ENCODE measurements at regions not wholly inside any gene's neighbourhood (a gene's known extent, or its start where the extent isn't known, plus 50 kb on each side); places are given as distances from the start of the nearest gene placed in this dataset.
"Not testable (repeated sequence)": the region's sequence is repeated elsewhere in the genome, so short reads cannot be mapped to it uniquely, and the experiment has no call there.

DNA sequence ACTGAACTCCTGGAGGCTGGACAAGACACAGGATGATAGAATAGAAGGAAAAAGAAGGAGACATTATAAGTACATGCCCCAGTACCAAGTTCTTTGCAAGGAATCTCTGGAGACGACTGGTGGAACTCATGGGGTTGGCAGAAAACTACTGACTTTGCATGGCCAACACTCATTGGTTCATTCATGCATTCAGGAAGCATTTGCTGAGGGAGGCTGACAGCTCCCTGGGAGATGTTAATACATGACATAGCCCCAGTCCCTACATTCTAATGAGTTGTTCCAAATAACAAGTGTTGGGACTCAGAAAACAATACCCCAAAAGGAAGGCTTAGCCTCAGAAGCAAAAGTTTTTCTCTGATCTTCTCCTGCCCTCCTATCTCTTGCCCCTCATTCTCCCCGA, 172.8 kb upstream of the IRF2BP2 start:
- peak in 2 of 56 donors; percentile 27 to 32 for DNase-seq

DNA sequence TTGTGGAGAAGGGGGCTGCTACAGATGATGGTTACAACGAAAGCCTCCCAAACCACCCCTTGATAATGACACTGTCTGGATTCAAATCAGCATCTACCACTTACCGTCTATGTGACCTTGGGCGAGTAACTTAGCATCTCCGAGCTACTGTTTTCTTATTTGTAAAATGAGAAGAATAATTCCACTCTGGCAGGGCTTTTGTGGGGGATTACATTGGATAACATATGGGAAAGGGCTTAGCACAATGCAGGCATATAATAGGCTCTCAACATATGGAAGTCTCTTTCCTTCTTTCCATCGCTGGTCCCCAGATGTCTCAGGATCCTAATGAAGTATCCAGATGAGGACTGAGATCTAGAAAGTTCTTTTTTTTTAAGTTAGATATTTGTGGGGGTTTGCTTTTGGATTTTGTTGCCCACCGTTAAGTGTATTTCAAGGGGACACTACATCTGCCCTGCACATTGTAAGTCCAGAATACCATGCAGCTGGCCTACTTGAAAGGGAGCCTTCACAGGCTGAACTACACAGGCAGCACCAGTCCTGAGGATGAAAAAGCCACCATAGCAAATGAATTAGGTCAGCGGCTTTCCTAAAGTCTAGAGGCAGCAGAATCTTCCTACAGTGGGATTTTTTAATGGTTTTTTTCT, 172.2 kb upstream of the IRF2BP2 start:
- peak in 1 of 56 donors; percentile 18 for DNase-seq

DNA sequence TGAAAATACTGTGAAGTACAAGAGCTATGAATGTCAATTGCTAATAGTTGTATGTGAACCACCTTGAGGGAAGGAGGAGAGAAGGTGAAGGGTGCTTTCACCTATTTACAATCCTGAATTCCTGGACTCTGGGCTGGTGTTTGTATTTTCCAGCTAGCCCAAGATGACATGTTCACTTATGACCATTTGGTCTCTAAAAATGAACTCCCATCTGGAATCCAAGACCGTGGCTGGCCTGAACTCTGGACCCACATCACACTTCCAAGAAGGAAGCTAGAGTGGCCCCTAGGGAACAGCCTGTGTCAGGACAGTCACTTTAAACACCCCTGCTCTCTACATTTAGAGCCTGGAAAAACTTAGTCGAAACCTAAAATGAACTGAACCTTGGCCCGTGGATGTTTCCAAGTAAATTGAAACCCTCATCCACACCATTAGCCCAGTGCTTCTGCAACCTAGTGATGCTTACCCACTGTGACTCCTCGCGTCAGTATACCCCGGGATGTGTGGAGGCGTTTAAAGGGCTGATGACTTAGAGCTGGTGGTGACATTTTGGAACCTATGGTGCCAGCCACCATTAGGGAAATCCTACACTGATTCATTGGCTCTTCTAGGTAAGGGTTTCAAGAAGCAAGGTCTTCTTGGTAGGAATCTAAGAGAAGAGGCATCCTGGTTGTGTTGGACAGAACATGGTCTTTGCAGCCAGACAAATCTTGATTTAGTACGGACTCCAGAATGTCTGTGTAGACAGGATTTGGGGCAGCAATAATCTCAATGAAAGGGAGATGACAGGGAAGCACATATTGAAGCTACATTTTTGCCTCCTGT, 171.5 kb upstream of the IRF2BP2 start:
- no peak for DNase-seq

- DNase-seq: no peak
These were observed 170.7 kb upstream of the IRF2BP2 start for GRCh38 chr1:234780531-234781162.

DNA sequence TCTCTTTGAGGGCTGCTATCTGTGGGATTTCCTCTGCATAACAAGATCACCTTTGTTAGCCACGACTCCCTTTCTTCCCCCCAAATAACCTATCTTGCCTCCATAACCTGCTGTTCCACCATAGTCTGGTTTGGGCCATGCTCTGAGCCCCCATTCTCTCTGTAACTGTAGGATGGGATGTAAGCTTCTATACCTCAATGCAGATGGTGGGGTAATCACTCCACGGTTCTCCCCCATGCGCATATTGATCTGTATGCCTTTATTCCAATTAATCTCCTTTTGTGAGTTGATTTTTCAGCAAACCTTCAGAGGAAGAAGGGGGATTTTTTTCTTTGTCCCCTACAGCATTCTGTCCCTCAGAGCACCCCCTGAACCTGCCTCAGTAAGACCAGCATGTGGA, 170.1 kb upstream of the IRF2BP2 start:
- no peak for DNase-seq

GRCh38 chr1:234779600-234779999, 169.6 kb upstream of the IRF2BP2 start:
- not testable (repeated sequence) for DNase-seq

DNA sequence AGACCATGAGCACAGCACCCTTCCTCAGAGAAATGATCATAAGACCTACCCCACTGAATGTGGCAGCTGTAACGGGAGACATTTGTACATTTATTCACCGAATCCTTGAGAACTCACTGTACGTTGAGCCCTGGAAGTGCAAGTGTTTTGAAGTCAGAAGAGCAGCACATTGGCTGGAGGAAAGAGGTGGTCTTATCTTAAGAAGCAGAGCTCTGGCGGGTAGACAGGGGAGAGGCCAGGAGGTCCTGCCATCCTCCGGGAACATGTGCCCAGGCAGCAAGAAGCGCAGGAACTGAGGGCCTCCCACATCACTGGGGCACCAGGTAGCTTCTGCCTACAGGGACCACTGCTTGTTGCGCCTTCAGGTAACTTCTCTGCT, 169.2 kb upstream of the IRF2BP2 start:
- peak in 1 of 56 donors; percentile 32 for DNase-seq

DNA sequence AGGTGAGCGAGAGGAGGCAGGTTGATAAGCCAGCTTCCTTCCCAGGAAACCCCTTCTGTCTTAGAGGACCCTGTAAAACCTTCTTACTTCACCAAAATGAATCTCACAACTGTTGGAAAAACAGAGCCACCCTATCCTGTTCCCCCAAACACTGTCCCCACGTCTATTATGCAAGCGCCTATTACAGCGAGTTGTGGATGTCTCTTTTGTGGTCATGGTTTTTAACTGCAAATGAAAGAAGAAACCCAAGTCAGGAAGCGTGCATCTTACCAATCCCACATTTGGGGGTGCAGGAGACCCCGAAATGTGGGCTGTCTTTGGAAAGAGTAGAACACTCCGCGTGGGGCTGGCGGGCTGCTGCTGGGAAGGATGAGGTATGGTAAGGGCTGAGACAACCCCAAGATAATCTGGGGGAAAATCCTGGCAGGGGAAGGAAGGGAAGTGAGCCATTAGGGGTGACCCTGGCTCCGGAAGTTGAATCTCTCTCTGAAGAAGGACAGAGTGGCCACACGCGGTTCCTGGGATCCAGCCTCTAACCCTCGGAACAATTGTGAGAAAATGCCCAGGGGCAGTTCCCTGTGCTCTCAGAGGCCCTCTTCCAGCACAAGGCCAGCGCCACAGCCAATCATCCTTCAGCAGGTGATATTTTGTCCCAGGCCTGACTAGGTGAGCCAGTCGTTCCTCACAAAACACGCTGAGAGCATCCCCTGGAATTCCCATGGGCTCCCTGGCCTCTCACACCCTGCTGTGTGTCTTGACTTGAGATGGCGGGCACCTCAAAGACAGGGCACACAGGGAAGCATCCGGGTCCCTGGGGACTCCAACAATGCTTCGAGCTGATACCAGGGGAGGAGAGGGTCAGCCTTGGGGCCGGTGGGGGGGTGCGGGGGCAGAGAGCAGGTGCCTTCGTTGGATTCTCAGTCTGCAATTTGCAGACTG, 168.5 kb upstream of the IRF2BP2 start:
- DNase-seq: peak in 1 of 56 donors; percentile 41

DNA sequence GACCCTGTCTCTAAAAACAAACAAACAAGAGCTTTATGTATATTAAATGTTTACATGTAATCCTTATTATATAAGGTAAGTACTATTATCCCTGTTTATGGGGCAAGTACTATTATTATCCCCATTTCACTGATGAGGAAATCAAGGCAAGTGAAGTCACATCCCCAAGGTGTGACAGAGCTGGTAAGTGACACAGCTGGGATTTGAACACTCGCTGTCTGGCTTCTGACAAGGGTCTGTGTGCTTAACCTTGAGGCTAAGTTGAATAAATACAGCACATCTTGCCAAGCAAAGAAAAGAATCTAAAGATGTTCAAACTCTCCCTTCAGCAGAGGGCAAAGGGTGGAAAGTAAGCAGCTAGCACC, 167.9 kb upstream of the IRF2BP2 start:
- no peak for DNase-seq

GRCh38 chr1:234776876-234777855, 167.2 kb upstream of the IRF2BP2 start:
- no peak for DNase-seq

DNA sequence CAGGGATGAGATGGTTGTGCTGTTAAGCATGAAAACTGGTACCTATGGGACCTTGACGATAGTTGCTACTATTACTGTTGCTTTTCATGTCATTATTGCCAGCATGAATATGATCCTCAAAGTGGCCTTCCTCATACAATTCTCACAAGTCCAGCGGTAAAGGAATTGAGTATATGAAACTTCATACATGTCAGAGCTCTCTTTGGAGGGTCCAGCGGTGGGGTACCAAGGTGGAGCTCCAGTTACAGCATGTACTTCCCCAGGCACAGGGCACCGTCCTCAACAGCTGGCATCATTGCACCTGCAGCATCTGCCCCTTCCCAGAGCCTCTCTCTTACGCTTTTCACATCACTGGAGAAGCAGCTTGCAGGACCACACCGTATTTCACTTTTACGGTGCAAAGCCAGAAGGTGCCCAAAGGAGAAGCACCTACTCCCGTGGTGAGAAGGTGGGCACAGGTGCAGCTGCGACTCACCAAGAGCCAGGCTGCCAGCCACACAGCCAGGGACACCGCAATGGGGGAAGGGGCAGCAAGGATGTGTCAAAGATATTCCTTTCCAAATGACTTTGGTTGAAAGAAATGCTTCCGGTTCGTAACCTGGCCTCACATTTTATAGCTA, 166.4 kb upstream of the IRF2BP2 start:
- DNase-seq: no peak

GRCh38 chr1:234775477-234776246, 165.7 kb upstream of the IRF2BP2 start:
- DNase-seq: no peak

GRCh38 chr1:234774971-234775370, 165.0 kb upstream of the IRF2BP2 start:
- DNase-seq: no peak

DNA sequence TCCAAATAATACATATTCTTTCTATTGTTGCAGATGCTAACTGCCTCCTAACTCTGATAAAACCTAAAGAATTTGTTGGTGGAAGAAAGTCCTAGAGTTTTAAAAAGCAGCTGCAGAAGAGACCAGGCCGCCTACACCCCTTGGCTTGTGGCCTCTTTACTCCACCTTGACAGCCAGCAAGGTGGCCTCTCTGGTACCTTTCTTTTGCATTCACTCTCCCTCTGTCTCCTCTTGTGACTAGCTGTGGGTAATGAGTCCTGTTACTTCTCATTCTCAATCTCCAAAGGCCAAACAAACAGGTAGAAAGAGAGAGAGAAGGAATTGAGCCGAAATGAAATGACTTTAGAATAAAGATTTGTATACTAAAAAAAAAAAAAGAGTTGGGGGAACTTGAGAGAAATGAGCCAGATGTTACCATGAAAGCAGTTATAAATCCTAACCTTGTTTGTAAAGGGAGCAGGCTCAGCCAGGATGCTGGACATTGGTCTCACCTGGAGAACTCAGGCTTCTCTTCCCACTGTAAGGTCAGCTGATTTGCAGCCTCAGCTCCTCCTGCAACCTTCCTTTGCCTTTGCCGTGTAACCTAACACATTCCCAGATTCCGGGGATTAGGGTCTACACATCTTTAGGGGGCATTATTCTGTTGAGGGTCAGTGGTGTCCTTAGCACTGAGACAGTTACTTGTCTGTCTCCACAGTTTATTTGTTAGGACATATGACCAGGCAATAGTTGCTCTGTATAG, 164.1 kb upstream of the IRF2BP2 start:
- no peak for DNase-seq

DNA sequence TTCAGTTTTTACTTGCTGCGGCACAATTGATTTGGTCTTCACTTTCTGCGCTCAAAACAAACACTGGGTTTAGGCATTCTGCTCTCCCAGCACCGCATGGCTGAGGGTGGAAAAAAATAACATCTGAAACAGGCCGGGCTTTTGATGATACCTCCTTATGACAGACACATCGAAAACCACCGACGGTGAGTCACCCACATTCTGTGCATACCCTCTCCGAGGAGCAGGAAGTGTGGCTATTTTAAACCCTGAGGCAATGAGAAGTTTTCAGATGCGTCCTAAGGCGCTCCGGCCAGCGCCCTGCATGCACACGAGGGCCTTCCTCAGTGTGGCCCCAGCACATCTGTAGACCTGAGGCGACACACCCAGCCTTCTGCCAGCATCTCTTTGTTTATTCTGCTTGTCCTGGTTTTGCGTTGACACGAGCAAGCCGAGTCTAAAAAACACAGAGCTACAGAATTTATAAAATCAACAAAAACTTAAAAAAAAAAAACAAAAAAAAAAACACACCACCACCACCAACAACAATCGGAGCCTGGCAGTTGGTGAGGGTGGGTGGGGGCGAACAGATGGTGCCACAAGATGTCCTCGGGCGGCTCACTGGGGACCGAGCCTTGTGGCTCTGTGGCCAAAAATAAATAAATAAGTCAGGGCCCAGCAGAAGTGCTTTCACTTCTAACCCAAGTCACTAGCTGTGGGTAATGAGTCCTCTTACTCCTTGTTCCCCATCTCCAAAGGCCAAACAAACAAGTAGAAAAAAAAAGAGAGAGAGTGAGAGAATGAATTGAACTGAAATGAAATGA, 162.6 kb upstream of the IRF2BP2 start:
- no peak for DNase-seq

DNA sequence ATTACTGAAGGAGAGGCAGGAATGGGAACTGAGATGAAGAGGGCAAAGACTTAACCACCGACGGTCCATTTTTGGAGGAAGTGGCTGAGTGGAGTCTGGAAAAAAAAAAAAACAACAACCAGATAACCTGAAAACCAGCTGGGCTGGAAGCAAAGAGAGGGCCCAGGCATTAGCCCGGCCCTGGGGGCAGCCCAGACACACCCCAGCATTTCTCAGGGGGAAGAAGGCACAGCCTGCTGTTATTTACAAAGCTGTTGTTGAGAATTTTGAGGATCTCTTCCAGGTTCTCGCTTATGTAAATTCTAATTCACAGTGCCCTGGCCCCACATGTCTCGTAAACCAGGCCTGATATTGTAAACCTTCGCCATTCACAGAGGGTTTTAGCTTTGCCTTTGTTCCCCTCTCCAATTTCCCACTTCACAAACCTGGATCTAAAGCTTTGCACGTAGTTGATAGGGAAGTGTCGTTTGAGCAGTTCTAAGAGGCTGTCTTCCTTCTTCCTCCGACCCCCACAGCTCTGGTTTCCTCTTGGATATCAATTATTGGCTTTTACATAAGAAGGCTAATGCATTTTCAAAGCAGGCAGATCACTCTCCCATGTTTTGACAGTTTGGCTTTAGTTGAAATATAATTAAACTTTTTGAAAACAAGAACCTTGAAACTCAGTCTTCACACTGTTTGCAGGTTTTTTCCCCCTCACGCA, 161.8 kb upstream of the IRF2BP2 start:
- no peak for DNase-seq

Measured in nucleus accumbens (tissue), 56 donors.